ENCODE measurements at regions not wholly inside any gene's neighbourhood (a gene's known extent, or its start where the extent isn't known, plus 50 kb on each side); places are given as distances from the start of the nearest gene placed in this dataset.

- no peak for DNase-seq
Measured at GRCh38 chr4:1541449-1542225, 135.4 kb upstream of the NKX1-1 start.

GRCh38 chr4:1540601-1541375 is 134.5 kb upstream of the NKX1-1 start:
- DNase-seq: no peak

DNA sequence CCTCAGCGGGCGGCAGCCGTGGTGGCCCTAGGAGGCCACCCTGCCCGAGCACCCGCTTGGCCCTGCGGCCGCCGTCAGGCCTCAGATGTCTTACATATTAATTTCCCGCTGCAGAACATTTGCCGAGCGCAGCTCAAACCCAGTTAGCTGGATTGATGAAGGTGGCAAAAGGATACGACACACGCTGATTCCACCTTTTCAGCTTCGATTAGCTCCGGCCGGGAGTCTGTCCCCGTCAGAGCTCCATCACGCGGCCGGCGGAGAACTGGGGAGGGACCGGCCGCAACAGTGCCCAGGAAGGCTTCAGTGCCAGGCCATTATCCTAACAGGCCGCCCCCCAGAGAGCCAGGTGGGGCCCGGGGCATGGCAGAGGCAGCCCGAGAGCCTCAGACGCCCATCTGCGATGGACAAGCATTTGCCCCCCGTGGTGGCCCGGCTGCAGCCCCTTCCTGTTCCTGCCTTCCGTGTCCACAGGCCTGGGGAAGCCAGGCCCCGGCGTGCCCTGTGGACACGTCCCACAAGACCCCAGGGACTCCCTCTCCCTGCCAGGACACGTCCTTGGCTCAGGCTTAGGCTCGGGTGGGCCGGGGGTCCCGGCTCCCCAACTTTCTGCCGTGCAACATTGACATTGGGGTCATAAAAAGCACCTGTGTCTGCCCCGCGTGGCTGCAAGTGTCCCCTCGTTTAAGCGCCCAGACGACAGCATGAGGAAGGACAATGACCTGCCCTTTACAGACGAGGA is 133.8 kb upstream of the NKX1-1 start:
- no peak for DNase-seq

GRCh38 chr4:1538941-1539772 is 132.9 kb upstream of the NKX1-1 start:
- no peak for DNase-seq

GRCh38 chr4:1538096-1538410 is 131.8 kb upstream of the NKX1-1 start:
- no peak for DNase-seq

DNA sequence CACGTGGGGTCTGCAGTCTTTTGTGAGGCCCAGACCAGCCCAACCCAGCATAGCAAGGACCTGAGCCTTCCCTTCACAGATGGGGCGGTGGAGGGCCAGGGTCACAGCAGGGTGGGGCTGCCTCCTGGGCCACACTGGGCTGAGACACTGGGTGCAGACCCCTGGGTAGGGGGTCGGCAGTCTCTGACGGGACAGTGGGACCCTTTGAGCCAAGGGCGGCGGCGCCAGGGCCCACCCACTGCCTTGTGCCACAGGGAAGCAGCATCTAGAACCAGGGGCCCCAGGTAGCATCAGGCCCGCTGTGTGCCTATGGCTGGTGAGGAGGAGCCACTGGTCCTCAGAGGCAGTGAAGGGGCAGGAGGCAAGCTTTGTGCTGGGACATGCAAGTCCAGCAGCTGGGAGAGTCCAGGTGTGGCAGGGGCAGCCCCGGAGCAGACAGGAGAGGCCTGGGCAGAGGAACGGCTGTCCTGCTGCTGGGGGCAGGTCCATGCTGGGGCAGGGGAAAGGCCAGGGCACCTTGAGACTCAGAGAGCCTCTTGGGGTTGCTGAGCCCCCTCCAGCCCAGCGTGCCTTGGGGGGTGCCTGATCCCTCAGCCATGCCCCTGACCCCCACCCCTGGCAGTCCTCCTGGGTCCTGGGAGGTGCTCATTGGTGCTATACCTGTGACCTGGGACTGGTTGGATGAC is 131.3 kb upstream of the NKX1-1 start:
- DNase-seq: no peak

DNA sequence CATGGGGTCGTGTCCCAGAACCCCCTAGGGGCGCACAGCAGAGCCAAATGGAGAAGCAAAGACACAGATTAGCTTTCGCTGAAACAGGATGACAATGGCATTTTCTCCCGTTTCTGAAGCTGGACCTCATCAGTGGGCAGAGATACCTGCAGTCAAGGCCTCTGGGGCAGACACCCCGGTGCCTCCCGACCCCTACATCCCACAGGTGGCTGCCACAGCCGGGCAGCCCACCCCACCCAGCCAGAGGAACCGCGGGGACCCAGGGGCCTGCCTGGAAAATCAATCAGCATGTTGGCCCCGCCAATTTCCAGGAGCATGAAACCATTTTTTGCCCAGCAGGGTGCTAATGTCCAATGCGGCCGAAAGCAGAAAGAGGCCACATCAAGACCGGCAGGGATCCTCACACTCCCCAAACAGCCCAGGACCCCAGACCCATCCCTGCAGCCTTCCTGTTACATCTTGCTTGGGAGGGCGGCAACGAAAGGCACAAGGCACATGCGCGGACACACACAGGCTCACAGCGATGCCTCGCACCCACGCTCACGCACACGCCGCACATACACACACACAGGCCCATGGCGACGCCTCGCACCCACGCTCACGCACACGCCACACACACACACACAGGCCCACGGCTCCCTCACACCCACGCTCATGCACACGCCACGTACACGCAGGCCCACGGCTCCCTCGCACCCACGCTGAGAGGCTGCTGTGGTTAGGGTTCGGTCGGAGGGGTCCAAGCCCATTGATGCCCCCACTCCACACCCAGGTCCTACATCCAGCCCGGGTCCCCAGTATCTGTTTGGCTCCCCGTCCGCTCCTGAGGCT is 130.6 kb upstream of the NKX1-1 start:
- DNase-seq: no peak

- no peak for DNase-seq
Measured at GRCh38 chr4:1535926-1536578, 129.8 kb upstream of the NKX1-1 start.

DNA sequence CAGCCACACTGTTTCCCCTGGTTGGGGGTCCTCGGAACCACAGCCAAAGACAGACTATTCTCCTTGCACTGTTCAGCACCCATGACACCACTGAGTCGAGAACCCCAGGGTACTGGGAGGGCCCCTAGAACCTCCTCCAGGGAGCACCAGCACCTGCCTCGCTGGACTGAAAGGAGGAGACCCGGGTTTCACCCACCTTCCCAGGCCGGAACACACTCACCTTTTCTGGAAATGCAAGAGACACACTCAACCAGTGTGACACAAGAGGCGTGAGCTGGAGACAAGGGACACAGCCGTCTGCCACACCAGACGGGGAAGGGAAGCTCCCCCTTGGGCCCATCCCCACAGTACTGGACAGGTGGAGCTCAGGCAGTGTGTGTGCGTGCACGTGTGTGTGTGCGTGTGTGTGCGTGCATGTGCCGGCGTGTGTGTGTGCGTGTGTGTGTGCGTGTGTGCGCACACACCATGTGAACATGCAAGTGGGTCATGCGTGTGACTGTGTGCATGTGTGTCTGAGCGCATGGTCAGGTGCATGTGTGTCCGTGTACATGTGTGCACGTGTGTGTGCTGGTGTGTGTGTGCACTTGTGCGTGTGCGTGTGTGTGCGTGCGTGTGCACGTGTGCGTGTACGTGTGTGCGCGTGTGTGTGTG is 128.8 kb upstream of the NKX1-1 start:
- DNase-seq: no peak

- peak; percentile 3 for DNase-seq
Measured at GRCh38 chr4:1534095-1534872, 128.0 kb upstream of the NKX1-1 start.

DNA sequence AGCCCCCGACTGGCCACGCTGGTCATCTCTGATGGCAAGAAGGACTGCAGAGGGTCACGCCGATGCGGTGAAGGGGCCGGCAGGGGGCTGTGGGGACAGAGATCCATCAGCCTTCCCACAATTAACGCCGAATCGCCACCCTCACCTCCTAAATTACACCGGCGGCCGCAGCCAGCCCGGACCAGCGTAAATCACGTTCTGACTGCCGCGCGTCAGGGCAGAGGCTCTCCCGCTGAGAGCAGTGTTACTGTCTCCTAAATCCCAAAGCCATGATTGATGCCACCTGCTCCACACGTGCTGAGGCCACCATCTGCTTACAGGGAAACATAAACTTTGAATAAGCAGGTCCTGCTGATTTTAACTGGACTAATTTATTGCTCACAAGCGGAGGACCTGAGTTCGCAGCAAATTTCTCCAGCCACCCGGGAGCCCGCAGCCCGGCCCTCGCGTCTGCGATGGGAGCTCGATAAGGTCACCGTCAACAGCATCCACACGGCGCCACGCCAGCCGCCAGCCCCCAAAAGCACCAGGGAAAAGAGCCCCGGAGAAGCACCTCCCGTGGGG is 127.3 kb upstream of the NKX1-1 start:
- DNase-seq: peak; percentile 7

DNA sequence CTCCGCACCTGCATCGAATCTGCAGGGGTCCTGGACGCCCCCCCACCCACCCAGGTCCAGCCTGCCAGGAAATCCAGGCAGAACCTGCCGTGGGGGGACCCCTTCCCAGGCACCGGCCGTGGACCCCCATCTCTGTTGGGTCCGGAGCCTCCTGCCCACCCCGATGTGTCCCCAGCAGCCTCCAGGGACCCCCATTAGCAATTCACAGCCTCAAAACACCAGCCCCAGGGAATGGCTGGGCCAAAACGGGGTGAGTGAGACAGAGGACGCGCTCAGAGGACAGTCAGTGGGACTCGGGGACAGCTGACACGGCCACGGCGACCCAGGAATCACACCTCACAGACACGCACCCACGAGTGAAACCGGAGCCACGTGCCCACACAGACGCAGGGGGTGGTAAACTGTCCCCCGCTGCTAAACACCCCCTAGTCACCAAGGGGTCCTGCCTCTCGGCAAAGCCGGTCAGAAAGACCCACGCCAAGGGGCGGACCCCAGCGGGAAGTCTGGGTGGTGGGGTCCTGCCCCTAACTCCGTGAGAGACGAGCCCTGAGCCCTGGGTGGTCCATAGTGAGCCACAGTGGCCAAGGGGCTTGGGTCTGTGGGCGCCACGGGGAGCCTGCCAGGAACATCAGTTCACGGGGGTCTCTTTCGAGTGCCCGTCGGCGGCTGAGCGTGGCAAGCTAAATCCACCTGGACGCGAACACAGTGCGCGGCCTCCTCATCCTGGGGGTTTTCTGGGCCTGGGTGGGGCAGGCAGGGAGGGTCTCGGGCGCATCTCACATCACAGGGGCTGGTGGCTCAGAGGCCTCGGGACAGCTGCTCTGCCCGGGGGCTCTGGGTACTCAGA is 126.5 kb upstream of the NKX1-1 start:
- DNase-seq: peak; percentile 8

DNA sequence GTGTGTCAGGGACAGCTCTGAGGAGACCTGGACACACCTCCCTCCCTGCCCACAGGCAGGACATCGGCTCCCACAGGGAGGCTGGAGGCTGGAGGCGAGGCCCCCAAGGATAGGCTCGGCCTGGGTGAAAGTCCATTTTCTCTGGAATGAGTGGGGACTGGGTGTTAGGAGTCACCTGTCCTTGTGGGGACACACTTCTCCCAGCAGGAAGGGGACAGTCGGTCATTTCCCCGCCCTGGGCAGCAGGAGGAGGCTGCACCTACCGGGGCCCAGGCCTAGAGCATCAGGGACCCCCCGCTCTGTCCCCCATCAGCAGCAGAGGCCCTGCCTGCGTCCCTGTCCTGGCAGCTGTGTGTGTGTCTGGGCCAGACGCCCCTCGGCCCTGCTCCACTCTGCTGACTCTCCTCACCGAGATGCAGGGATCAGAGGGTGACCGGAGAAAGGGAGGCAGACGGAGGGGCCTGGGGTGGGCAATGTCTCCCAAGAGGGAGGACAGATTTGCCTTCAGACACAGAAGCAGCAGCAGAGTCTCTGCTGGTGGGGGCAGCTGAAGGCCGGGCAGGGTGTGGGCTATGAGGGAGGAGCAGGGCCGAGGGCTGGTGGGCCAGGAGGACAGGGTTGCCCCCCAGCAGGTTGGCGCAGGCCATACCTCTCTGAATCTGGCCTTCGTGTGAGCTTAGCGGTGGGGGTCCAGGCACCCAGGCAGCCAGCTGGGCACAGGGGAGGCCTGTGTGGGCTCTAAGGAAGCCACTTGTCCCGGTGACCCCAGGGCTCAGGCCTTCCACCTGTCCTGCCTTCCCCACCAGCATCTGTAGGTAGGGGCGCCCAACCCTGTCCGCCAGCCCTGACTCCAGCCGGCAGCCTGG is 125.7 kb upstream of the NKX1-1 start:
- DNase-seq: peak; percentile 3

DNA sequence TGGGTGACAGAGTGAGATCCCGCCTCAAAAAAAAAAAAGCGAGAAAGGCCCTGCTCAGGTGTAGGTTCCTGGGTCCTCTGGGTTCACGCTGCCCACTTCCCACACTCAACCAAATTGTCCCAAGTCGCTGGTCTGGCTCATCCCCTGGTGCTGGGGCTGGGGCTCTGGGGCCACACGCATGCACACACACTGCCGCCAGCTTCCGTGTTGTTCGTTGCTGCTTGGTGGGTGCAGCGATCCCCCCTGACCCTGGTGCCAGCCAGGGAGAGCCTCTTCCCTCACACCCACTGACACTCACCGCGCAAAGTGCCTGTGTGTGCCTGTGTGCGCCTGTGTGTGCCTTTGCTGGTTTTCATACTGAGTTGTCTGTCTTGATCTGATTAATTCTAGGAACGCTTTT is 124.1 kb upstream of the NKX1-1 start:
- DNase-seq: peak; percentile 3

- DNase-seq: no peak
Measured at GRCh38 chr4:1524761-1525160, 118.5 kb upstream of the NKX1-1 start.

GRCh38 chr4:1523907-1524636 is 117.8 kb upstream of the NKX1-1 start:
- DNase-seq: no peak

Measured in activated naive CD4-positive, alpha-beta T cell treated with anti-CD3 and anti-CD28 coated beads, Interleukin-2, amount 50 U/mL, for 16 hours (primary cell).